ENCODE measurements at regions not wholly inside any gene's neighbourhood (a gene's known extent, or its start where the extent isn't known, plus 50 kb on each side); places are given as distances from the start of the nearest gene placed in this dataset.

DNA sequence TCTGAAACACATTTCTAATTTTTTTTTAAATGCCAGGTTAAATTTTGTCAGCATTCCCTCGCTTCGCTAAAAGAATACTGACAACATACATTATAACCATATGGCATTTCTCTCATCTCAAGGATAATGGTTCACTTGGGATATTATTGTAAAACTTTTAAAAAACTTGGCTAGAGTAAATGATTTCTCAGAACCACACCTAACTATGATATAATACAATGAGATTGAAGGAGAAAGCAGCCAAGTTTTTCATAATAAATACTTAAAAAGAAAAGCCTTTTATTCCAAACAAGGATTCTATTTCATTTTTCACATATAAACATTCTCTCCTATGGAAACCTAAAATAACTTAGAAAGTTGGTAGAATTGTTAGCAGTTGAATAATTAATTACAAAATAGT, 413.9 kb downstream of the HGF start:
- ChIA-PET CTCF (no interaction called here), POLR2A (no interaction called here)
- no peaks in the 10 kb centered on the region for H3K9me3 Mint-ChIP-seq (ENCODE audit: insufficient read depth)
- WGBS (ENCODE audit: insufficient coverage): no CpG with 5 or more reads among the region's 2 CpGs
- H3K4me1 Mint-ChIP-seq: no peaks in the 10 kb centered on the region
- H3K9ac ChIP-seq (ENCODE audit: low read length): no peak overlapping the region
- no peaks in the 10 kb centered on the region for H3K79me2 ChIP-seq (ENCODE audit: control insufficient read depth, insufficient read depth, low read length)
- no peaks in the 10 kb centered on the region for H3K4me1 ChIP-seq (ENCODE audit: control insufficient read depth in 2 of 2, insufficient read depth in 2 of 2, low read length in 2 of 2)
- no peak overlapping the region for H3K4me2 ChIP-seq (replicated peaks; ENCODE audit: low read depth, low read length, poor library complexity, severe bottlenecking)
- TF ChIP-seq, protein P1, sequence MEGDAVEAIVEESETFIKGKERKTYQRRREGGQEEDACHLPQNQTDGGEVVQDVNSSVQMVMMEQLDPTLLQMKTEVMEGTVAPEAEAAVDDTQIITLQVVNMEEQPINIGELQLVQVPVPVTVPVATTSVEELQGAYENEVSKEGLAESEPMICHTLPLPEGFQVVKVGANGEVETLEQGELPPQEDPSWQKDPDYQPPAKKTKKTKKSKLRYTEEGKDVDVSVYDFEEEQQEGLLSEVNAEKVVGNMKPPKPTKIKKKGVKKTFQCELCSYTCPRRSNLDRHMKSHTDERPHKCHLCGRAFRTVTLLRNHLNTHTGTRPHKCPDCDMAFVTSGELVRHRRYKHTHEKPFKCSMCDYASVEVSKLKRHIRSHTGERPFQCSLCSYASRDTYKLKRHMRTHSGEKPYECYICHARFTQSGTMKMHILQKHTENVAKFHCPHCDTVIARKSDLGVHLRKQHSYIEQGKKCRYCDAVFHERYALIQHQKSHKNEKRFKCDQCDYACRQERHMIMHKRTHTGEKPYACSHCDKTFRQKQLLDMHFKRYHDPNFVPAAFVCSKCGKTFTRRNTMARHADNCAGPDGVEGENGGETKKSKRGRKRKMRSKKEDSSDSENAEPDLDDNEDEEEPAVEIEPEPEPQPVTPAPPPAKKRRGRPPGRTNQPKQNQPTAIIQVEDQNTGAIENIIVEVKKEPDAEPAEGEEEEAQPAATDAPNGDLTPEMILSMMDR (IDR thresholded peaks at IDR 0.05): no peak
- TF ChIP-seq EZH2 (IDR thresholded peaks at IDR 0.05; ENCODE audit: borderline replicate concordance, insufficient read depth, low read depth, low read length, poor library complexity, severe bottlenecking): no peak
- no peak overlapping the region for H3K27ac ChIP-seq (ENCODE audit: low read length in 2 of 2)
- H3K27me3 Mint-ChIP-seq: no peaks in the 10 kb centered on the region
- intact Hi-C loops (cut with micrococcal nuclease): no loop called here
- H2AFZ ChIP-seq (ENCODE audit: insufficient read depth, low read depth, low read length, poor library complexity, severe bottlenecking): no peak overlapping the region
- no peak overlapping the region for H3K27ac Mint-ChIP-seq
- no peak overlapping the region for H3K4me3 ChIP-seq (ENCODE audit: control extremely low read depth in 1 of 5, extremely low read depth in 1 of 5, insufficient read depth in 1 of 5, low read depth in 2 of 5, low read length in 4 of 5)
- H3K4me3 Mint-ChIP-seq: no peak overlapping the region
- no peaks in the 10 kb centered on the region for H3K27me3 ChIP-seq (replicated peaks in 1 of 4; ENCODE audit: control extremely low read depth in 1 of 4, control insufficient read depth in 3 of 4, insufficient read depth in 4 of 4, low read length in 3 of 4)
- ATAC-seq (ENCODE audit: low read depth) (no peak), DNase-seq (no peak)
- H3K36me3 ChIP-seq (replicated peaks in 1 of 2; ENCODE audit: control extremely low read depth in 1 of 2, control insufficient read depth in 1 of 2, extremely low read depth in 1 of 2, insufficient read depth in 2 of 2, low read length in 1 of 2): no peaks in the 10 kb centered on the region
- no peaks in the 10 kb centered on the region for H4K20me1 ChIP-seq (ENCODE audit: control insufficient read depth, insufficient read depth, low read length, poor library complexity, severe bottlenecking)
- peaks cover 0 to 7% (median 0%) of the 10 kb centered on the region in 3 donors for H3K9me3 ChIP-seq (ENCODE audit: control extremely low read depth in 1 of 3, control insufficient read depth in 2 of 3, insufficient read depth in 1 of 3, low read length in 2 of 3)

DNA sequence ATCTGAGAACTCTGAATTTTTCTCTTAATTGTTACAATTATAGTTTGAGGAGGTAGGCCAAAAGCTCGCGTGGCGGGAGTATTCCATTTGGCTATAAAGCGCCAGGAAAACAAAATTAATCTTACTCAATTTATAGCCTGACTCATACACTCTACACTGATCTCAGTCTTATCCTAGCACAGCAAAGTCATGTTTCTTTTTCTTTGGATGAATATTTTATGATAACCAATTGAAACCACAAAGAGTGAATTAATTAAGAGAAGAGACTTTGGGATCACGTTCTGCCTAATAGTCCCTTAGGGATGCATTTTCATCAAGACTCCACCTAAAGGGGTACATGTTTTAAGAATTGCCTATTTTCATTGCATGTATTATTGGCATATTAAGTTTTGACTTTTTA, 420.8 kb downstream of the HGF start:
- no peaks in the 10 kb centered on the region for H4K20me1 ChIP-seq (ENCODE audit: control insufficient read depth, insufficient read depth, low read length, poor library complexity, severe bottlenecking)
- no peak overlapping the region for H2AFZ ChIP-seq (ENCODE audit: insufficient read depth, low read depth, low read length, poor library complexity, severe bottlenecking)
- Mint-ChIP-seq H3K4me1 (no peaks in the 10 kb centered on the region), H3K27me3 (no peaks in the 10 kb centered on the region), H3K9me3 (ENCODE audit: insufficient read depth) (no peaks in the 10 kb centered on the region), H3K4me3 (no peak overlapping the region), H3K27ac (no peak overlapping the region)
- POLR2A ChIA-PET: no interaction called here
- H3K36me3 ChIP-seq (replicated peaks in 1 of 2; ENCODE audit: control extremely low read depth in 1 of 2, control insufficient read depth in 1 of 2, extremely low read depth in 1 of 2, insufficient read depth in 2 of 2, low read length in 1 of 2): no peaks in the 10 kb centered on the region
- H3K27ac ChIP-seq (ENCODE audit: low read length in 2 of 2): no peak overlapping the region
- H3K9ac ChIP-seq (ENCODE audit: low read length): no peak overlapping the region
- H3K4me1 ChIP-seq (ENCODE audit: control insufficient read depth in 2 of 2, insufficient read depth in 2 of 2, low read length in 2 of 2): no peaks in the 10 kb centered on the region
- TF ChIP-seq, protein P1 (IDR thresholded peaks at IDR 0.05): no peak
- TF ChIP-seq EZH2 (IDR thresholded peaks at IDR 0.05; ENCODE audit: borderline replicate concordance, insufficient read depth, low read depth, low read length, poor library complexity, severe bottlenecking): no peak
- H3K9me3 ChIP-seq (ENCODE audit: control extremely low read depth in 1 of 3, control insufficient read depth in 2 of 3, insufficient read depth in 1 of 3, low read length in 2 of 3): no peaks in the 10 kb centered on the region
- intact Hi-C loops (cut with micrococcal nuclease): no loop called here
- H3K27me3 ChIP-seq (replicated peaks in 1 of 4; ENCODE audit: control extremely low read depth in 1 of 4, control insufficient read depth in 3 of 4, insufficient read depth in 4 of 4, low read length in 3 of 4): no peaks in the 10 kb centered on the region
- no peak for ATAC-seq (ENCODE audit: low read depth)
- CTCF ChIA-PET: no interaction called here
- WGBS (ENCODE audit: insufficient coverage): no CpG with 5 or more reads among the region's 5 CpGs
- no peak for DNase-seq
- H3K79me2 ChIP-seq (ENCODE audit: control insufficient read depth, insufficient read depth, low read length): no peaks in the 10 kb centered on the region
- H3K4me3 ChIP-seq (ENCODE audit: control extremely low read depth in 1 of 5, extremely low read depth in 1 of 5, insufficient read depth in 1 of 5, low read depth in 2 of 5, low read length in 4 of 5): no peak overlapping the region
- H3K4me2 ChIP-seq (replicated peaks; ENCODE audit: low read depth, low read length, poor library complexity, severe bottlenecking): no peak overlapping the region

Measured in B cell (primary cell).